AG10803 (cell line): ENCODE measurements at regions not wholly inside any gene's neighbourhood (a gene's known extent, or its start where the extent isn't known, plus 50 kb on each side); places are given as distances from the start of the nearest gene placed in this dataset.

ENCODE experiments used
- DNase-seq: peaks from one replicate; pipeline ENCODE4 v3.0.0; 2010; ENCODE audit warnings: low read depth
- H3K4me3 ChIP-seq: 2 replicates; pipeline ENCODE4 v1.5.1; 2011; ENCODE audit warnings: mild to moderate bottlenecking, low read length, control low read depth
- CTCF ChIP-seq: conservative IDR thresholded peaks from 2 replicates; pipeline ENCODE4 v1.5.1; 2011; ENCODE audit warnings: mild to moderate bottlenecking, low read length, control low read depth, inconsistent platforms

- no peak for DNase-seq
- H3K4me3 ChIP-seq = no peak overlapping the region
- TF ChIP-seq CTCF = no peak
These were observed 79.5 kb upstream of the MBNL3 start for GRCh38 chrX:132568291-132568690.

GRCh38 chrX:132565273-132565672 lies 76.4 kb upstream of the MBNL3 start:
- H3K4me3 ChIP-seq = no peak overlapping the region
- DNase-seq = no peak
- TF ChIP-seq CTCF = no peak

- H3K4me3 ChIP-seq = no peak overlapping the region
- TF ChIP-seq CTCF = no peak
- DNase-seq = peak; percentile 16
These were observed 75.1 kb upstream of the MBNL3 start for GRCh38 chrX:132563976-132564375.

GRCh38 chrX:132561974-132562373 lies 73.1 kb upstream of the MBNL3 start:
- no peak for DNase-seq
- no peak for TF ChIP-seq CTCF
- no peak overlapping the region for H3K4me3 ChIP-seq

- H3K4me3 ChIP-seq = no peak overlapping the region
- no peak for DNase-seq
- TF ChIP-seq CTCF = no peak
These were observed 72.6 kb upstream of the MBNL3 start for GRCh38 chrX:132561483-132561882.

- no peak for DNase-seq
- H3K4me3 ChIP-seq = no peak overlapping the region
- TF ChIP-seq CTCF = no peak
These were observed 70.3 kb upstream of the MBNL3 start for GRCh38 chrX:132559101-132559500.

- no peak for DNase-seq
- TF ChIP-seq CTCF = no peak
- H3K4me3 ChIP-seq = no peak overlapping the region
These were observed 50.8 kb upstream of the MBNL3 start for GRCh38 chrX:132539611-132540010.
